ENCODE measurements at regions not wholly inside any gene's neighbourhood (a gene's known extent, or its start where the extent isn't known, plus 50 kb on each side); places are given as distances from the start of the nearest gene placed in this dataset.

DNA sequence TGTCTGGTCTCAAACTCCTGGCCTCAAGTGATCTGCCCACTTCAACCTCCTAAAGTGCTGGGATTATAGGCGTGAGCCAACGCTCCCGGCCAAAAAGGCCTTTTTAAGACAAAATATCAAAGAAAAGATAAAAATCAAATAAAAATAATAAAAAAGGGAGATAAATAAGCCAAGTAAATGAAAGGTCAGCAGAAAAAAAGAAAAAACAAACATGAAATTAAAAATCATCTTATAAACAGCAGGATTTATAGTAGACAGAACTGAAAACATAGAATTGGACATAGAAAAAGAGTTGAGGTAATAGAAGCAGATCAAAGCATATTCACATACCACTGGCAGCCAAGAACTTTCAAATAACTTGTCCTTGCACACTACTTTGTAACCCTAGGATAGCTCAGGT, 983.4 kb downstream of the ROBO2 start:
- Histone ChIP-seq H2AK5ac (ENCODE audit: insufficient read length, low read length) (no peak overlapping the region), H3K4me2 (ENCODE audit: insufficient read depth, insufficient read length, low read length) (no peak overlapping the region), H3K9me3 (ENCODE audit: control insufficient read depth, low read depth, low read length) (no peaks in the 10 kb centered on the region), H2BK20ac (ENCODE audit: low read depth, low read length, poor library complexity, severe bottlenecking) (no peak overlapping the region), H4K20me1 (ENCODE audit: control insufficient read depth, insufficient read depth, insufficient read length) (no peaks in the 10 kb centered on the region), H3T11ph (ENCODE audit: low read length) (no peak overlapping the region), H2AFZ (ENCODE audit: low read length) (no peak overlapping the region), H3K79me2 (ENCODE audit: insufficient read depth, low read length) (no peaks in the 10 kb centered on the region), H2BK120ac (ENCODE audit: low read depth, low read length, poor library complexity, severe bottlenecking) (no peak overlapping the region), H2BK12ac (ENCODE audit: insufficient read length, low read depth, low read length) (no peak overlapping the region), H2BK15ac (ENCODE audit: low read depth, low read length) (no peak overlapping the region), H3K56ac (ENCODE audit: insufficient read length, low read depth, low read length) (no peak overlapping the region), H3K4ac (ENCODE audit: low read depth, low read length) (no peak overlapping the region), H4K91ac (ENCODE audit: insufficient read length, low read depth, low read length) (no peak overlapping the region), H3K23ac (ENCODE audit: insufficient read length, low read depth, low read length) (no peak overlapping the region), H2BK5ac (ENCODE audit: insufficient read length, low read length) (no peak overlapping the region), H3K9ac (ENCODE audit: extremely low read depth, insufficient read length, low read length) (no peak overlapping the region), H3K14ac (ENCODE audit: insufficient read depth, low read length) (no peak overlapping the region), H3K27me3 (ENCODE audit: insufficient read depth, low read length) (no peaks in the 10 kb centered on the region), H3K4me1 (ENCODE audit: insufficient read depth, low read length) (no peaks in the 10 kb centered on the region), H3K23me2 (ENCODE audit: insufficient read length, low read depth, low read length, poor library complexity, severe bottlenecking) (no peaks in the 10 kb centered on the region), H4K5ac (ENCODE audit: insufficient read length, low read depth, low read length) (no peak overlapping the region), H3K79me1 (ENCODE audit: insufficient read depth, low read depth, low read length, poor library complexity, severe bottlenecking) (no peaks in the 10 kb centered on the region), H3K18ac (ENCODE audit: insufficient read length, low read depth, low read length) (no peak overlapping the region), H4K8ac (replicated peaks; ENCODE audit: insufficient read length, low read depth, low read length) (no peak overlapping the region), H3K27ac (ENCODE audit: insufficient read length, low read depth, low read length) (no peak overlapping the region)
- Mint-ChIP-seq H3K36me3 (ENCODE audit: insufficient read depth in 1 of 3, low read depth in 3 of 3) (no peaks in the 10 kb centered on the region), H3K9me3 (no peaks in the 10 kb centered on the region), H3K4me3 (no peak overlapping the region), H3K27ac (no peak overlapping the region), H3K4me1 (no peaks in the 10 kb centered on the region), H3K27me3 (ENCODE audit: low read depth) (no peaks in the 10 kb centered on the region)
- no CpG with 5 or more reads among the region's 3 CpGs for WGBS (ENCODE audit: extremely low coverage, insufficient read length, low lambda C conversion rate)
- DNase-seq = no peak
- TF ChIP-seq, protein P1, sequence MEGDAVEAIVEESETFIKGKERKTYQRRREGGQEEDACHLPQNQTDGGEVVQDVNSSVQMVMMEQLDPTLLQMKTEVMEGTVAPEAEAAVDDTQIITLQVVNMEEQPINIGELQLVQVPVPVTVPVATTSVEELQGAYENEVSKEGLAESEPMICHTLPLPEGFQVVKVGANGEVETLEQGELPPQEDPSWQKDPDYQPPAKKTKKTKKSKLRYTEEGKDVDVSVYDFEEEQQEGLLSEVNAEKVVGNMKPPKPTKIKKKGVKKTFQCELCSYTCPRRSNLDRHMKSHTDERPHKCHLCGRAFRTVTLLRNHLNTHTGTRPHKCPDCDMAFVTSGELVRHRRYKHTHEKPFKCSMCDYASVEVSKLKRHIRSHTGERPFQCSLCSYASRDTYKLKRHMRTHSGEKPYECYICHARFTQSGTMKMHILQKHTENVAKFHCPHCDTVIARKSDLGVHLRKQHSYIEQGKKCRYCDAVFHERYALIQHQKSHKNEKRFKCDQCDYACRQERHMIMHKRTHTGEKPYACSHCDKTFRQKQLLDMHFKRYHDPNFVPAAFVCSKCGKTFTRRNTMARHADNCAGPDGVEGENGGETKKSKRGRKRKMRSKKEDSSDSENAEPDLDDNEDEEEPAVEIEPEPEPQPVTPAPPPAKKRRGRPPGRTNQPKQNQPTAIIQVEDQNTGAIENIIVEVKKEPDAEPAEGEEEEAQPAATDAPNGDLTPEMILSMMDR (conservative IDR thresholded peaks at IDR 0.05) = no peak
